ENCODE measurements at regions not wholly inside any gene's neighbourhood (a gene's known extent, or its start where the extent isn't known, plus 50 kb on each side); places are given as distances from the start of the nearest gene placed in this dataset.

DNA sequence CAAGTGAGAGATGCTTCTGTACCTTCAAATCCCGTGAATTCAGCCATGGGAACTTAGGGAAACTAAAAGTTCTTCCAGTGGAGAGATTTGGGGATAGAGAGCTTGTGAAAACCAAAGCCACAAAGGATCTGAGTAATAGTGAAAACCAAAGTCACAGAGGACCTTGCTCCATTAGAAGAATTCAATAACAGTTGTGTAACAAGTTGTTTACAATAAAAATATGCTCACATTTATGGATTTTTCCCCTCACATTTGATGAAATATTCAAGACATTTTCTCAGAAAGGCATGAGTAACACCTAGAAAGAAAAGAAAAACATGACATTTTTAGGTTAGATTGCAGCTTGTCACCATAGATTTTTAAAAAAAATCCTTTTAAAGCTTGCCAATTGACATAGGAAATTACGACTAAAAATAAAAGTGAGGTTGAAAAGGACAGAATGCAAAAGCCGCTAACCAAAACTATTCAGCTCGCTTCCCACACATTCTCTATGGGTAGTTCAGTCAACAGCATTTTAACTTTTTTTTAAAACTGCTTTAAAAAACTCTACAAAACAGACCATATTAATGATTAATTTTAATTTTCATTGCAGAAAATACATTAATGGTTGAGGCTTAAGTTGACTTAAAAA, 113.2 kb downstream of the CAND1 start:
- TF ChIP-seq POLR2A (IDR thresholded peaks at IDR 0.05), result no peak
- TF ChIP-seq POLR2AphosphoS5 (IDR thresholded peaks at IDR 0.05; ENCODE audit: insufficient read depth in 1 of 2, low read depth in 1 of 2), result no peak
- TF ChIP-seq, protein P1, sequence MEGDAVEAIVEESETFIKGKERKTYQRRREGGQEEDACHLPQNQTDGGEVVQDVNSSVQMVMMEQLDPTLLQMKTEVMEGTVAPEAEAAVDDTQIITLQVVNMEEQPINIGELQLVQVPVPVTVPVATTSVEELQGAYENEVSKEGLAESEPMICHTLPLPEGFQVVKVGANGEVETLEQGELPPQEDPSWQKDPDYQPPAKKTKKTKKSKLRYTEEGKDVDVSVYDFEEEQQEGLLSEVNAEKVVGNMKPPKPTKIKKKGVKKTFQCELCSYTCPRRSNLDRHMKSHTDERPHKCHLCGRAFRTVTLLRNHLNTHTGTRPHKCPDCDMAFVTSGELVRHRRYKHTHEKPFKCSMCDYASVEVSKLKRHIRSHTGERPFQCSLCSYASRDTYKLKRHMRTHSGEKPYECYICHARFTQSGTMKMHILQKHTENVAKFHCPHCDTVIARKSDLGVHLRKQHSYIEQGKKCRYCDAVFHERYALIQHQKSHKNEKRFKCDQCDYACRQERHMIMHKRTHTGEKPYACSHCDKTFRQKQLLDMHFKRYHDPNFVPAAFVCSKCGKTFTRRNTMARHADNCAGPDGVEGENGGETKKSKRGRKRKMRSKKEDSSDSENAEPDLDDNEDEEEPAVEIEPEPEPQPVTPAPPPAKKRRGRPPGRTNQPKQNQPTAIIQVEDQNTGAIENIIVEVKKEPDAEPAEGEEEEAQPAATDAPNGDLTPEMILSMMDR (IDR thresholded peaks at IDR 0.05), result no peak
